LNCAP (cell line): ENCODE measurements at regions not wholly inside any gene's neighbourhood (a gene's known extent, or its start where the extent isn't known, plus 50 kb on each side); places are given as distances from the start of the nearest gene placed in this dataset.

Source experiments
- CTCF ChIP-seq: fragments of 450-650 bp; IDR thresholded peaks from 2 replicates; pipeline ENCODE4 v1.5.1; 2017; ENCODE audit warnings: mild to moderate bottlenecking

GRCh38 chr3:43236008-43236407 lies 50.3 kb upstream of the SNRK start:
- no peak for TF ChIP-seq CTCF

GRCh38 chr3:43233062-43233461 lies 53.3 kb upstream of the SNRK start:
- no peak for TF ChIP-seq CTCF

GRCh38 chr3:43231276-43232000 lies 54.9 kb upstream of the SNRK start:
- no peak for TF ChIP-seq CTCF

- TF ChIP-seq CTCF, result no peak
These were observed 61.8 kb upstream of the SNRK start for GRCh38 chr3:43224405-43225073.

- peak; percentile 35; the same call in 1 of the 2 replicates for TF ChIP-seq CTCF
These were observed 62.5 kb upstream of the SNRK start for GRCh38 chr3:43223670-43224364.

- no peak for TF ChIP-seq CTCF
These were observed 63.8 kb upstream of the SNRK start for GRCh38 chr3:43222590-43222989.

GRCh38 chr3:43221076-43221475 lies 65.3 kb upstream of the SNRK start:
- no peak for TF ChIP-seq CTCF
